D721Med (cell line): ENCODE measurements at regions not wholly inside any gene's neighbourhood (a gene's known extent, or its start where the extent isn't known, plus 50 kb on each side); places are given as distances from the start of the nearest gene placed in this dataset.

Source experiments
- DNase-seq: peaks from one replicate; pipeline ENCODE4 v3.0.0; 2011; ENCODE audit warnings: low spot score; ENCODE audit not compliant: insufficient read length
- FAIRE-seq: peaks from 2 replicates; lab custom pipeline; 2011; peaks lifted over from hg19 to GRCh38; lab: Jason Lieb, UNC
- CTCF ChIP-seq: IDR thresholded peaks from 2 replicates; pipeline ENCODE4 v1.5.1; 2012; ENCODE audit warnings: mild to moderate bottlenecking, control low read depth; ENCODE audit not compliant: insufficient read depth; ENCODE audit errors: missing control alignments

- DNase-seq (no peak), FAIRE-seq (no peak)
- no peak for TF ChIP-seq CTCF
These were observed 489.1 kb downstream of the ZEB2 start for GRCh38 chr2:144030791-144031190.

GRCh38 chr2:144027593-144027992, 492.3 kb downstream of the ZEB2 start:
- FAIRE-seq (no peak), DNase-seq (no peak)
- TF ChIP-seq CTCF, result no peak

- FAIRE-seq, result no peak
- no peak for TF ChIP-seq CTCF
- DNase-seq, result no peak
These were observed 493.2 kb downstream of the ZEB2 start for GRCh38 chr2:144026753-144027152.

- TF ChIP-seq CTCF, result no peak
- no peak for FAIRE-seq
- no peak for DNase-seq
These were observed 499.9 kb downstream of the ZEB2 start for GRCh38 chr2:144020047-144020446.

- no peak for TF ChIP-seq CTCF
- DNase-seq (no peak), FAIRE-seq (no peak)
These were observed 504.2 kb downstream of the ZEB2 start for GRCh38 chr2:144015655-144016245.

- no peak for TF ChIP-seq CTCF
- FAIRE-seq, result no peak
- DNase-seq, result no peak
These were observed 504.9 kb downstream of the ZEB2 start for GRCh38 chr2:144015036-144015435.

GRCh38 chr2:144014103-144014502, 505.8 kb downstream of the ZEB2 start:
- no peak for TF ChIP-seq CTCF
- FAIRE-seq (no peak), DNase-seq (no peak)
